Lung (tissue), 11 donors: ENCODE measurements at regions not wholly inside any gene's neighbourhood (a gene's known extent, or its start where the extent isn't known, plus 50 kb on each side); places are given as distances from the start of the nearest gene placed in this dataset.

Experiments used
- ATAC-seq: fragments of 200-7000 bp; cut with Tn5 transposase; one replicate; pipeline ENCODE4 v1.9.1; 2020; ENCODE audit warnings: moderate number of reproducible peaks; ENCODE audit not compliant: insufficient read depth, low FRiP score
- DNase-seq, 3 donors: peaks; one replicate each; pipeline ENCODE4 v3.0.0-alpha.2; 2013 to 2017
- H3K27ac ChIP-seq, 2 donors: one replicate each; pipeline ENCODE4 v1.5.1; 2013; ENCODE audit warnings: mild to moderate bottlenecking in 2 of 2, moderate library complexity in 2 of 2, control low read depth in 1 of 2, inconsistent platforms in 1 of 2, low read depth in 1 of 2, low read length in 1 of 2
- H3K27me3 ChIP-seq, 3 donors: one replicate each; pipeline ENCODE4 v1.5.1; 2013; ENCODE audit warnings: low read length in 2 of 3; ENCODE audit not compliant: control insufficient read depth in 3 of 3, insufficient read depth in 3 of 3
- H3K36me3 ChIP-seq, 4 donors: one replicate each; pipeline ENCODE4 v1.5.1; 2013; ENCODE audit warnings: low read length in 4 of 4, mild to moderate bottlenecking in 1 of 4, moderate library complexity in 1 of 4; ENCODE audit not compliant: control insufficient read depth in 4 of 4, insufficient read depth in 4 of 4
- H3K4me1 ChIP-seq, 5 donors: one replicate each; pipeline ENCODE4 v1.5.1; 2013; ENCODE audit warnings: low read length in 5 of 5, mild to moderate bottlenecking in 2 of 5, moderate library complexity in 1 of 5; ENCODE audit not compliant: control insufficient read depth in 5 of 5, insufficient read depth in 5 of 5
- H3K4me3 ChIP-seq: one replicate; pipeline ENCODE4 v1.5.1; 2013; ENCODE audit warnings: mild to moderate bottlenecking, control low read depth, moderate library complexity
- H3K9ac ChIP-seq, 2 donors: one replicate each; pipeline ENCODE4 v1.5.1; 2013; ENCODE audit warnings: low read length in 2 of 2, control low read depth in 1 of 2; ENCODE audit not compliant: insufficient read depth in 1 of 2
- H3K9me3 ChIP-seq, 4 donors: one replicate each; pipeline ENCODE4 v1.5.1; 2013; ENCODE audit warnings: low read length in 3 of 4, mild to moderate bottlenecking in 1 of 4, moderate library complexity in 1 of 4; ENCODE audit not compliant: control insufficient read depth in 4 of 4, insufficient read depth in 3 of 4
- WGBS, 2 donors: extraction: QIAGEN DNeasy Blood & Tissue Kit; methylation state at CpG; one replicate each; pipeline ENCODE4 v1.1.7; 2013; 5-methylcytosine and 5-hydroxymethylcytosine counted together
- TF ChIP-seq, protein P1 (sequence below): IDR thresholded peaks from 2 replicates; pipeline ENCODE4 v1.5.1; 2012; ENCODE audit warnings: mild to moderate bottlenecking; ENCODE audit errors: control extremely low read depth, extremely low read depth
- donor health status: control.
- donor health status: control.
- donor health status: Bipolar disorder and iron deficiency.
- donor health status: healthy.
- donor health status: DM: yes; HTN: yes; CAD: no.

- H3K9me3 ChIP-seq: no peaks in the 10 kb centered on the region
- H3K4me1 ChIP-seq: no peaks in the 10 kb centered on the region
- H3K27me3 ChIP-seq: no peaks in the 10 kb centered on the region
- no peak for DNase-seq
- H3K36me3 ChIP-seq: peaks cover 0 to 4% (median 0%) of the 10 kb centered on the region in 4 donors
- H3K9ac ChIP-seq: no peak overlapping the region
- H3K27ac ChIP-seq: no peak overlapping the region
- 95 to 96% methylated on average over 1 of the region's 1 CpG for WGBS, 2 donors
- no peak for ATAC-seq
- H3K4me3 ChIP-seq: no peak overlapping the region
- TF ChIP-seq, protein P1, sequence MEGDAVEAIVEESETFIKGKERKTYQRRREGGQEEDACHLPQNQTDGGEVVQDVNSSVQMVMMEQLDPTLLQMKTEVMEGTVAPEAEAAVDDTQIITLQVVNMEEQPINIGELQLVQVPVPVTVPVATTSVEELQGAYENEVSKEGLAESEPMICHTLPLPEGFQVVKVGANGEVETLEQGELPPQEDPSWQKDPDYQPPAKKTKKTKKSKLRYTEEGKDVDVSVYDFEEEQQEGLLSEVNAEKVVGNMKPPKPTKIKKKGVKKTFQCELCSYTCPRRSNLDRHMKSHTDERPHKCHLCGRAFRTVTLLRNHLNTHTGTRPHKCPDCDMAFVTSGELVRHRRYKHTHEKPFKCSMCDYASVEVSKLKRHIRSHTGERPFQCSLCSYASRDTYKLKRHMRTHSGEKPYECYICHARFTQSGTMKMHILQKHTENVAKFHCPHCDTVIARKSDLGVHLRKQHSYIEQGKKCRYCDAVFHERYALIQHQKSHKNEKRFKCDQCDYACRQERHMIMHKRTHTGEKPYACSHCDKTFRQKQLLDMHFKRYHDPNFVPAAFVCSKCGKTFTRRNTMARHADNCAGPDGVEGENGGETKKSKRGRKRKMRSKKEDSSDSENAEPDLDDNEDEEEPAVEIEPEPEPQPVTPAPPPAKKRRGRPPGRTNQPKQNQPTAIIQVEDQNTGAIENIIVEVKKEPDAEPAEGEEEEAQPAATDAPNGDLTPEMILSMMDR: no peak
These were observed 163.8 kb downstream of the BACH1 start for GRCh38 chr21:29462479-29462878.

DNA sequence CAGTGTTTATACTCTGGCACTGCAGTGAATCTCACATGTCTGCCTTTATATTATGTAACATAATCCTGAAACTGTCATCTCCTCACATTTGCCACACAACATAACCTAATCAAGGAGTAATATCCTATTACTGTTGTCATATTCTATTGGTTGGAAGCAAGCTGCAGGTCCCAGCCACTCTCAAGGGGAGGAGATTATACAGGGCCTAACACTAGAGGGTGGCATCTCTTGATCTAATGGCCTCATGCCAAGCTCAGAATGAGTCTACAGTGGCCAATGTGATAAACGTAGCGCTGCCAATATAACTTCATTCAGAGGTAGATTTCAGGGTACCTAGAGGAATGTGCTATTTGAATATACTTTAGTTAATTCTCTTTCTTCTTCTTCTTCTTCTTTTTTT lies 166.8 kb downstream of the BACH1 start:
- ATAC-seq (no peak), DNase-seq (no peak)
- WGBS, 2 donors: 87 to 95% methylated on average over 2 of the region's 2 CpGs
- Histone ChIP-seq H3K36me3 (peaks cover 0 to 3% (median 0%) of the 10 kb centered on the region in 4 donors), H3K27me3 (no peaks in the 10 kb centered on the region), H3K27ac (no peak overlapping the region), H3K9me3 (no peaks in the 10 kb centered on the region), H3K9ac (no peak overlapping the region), H3K4me3 (no peak overlapping the region), H3K4me1 (no peaks in the 10 kb centered on the region)
- TF ChIP-seq, protein P1: no peak

DNA sequence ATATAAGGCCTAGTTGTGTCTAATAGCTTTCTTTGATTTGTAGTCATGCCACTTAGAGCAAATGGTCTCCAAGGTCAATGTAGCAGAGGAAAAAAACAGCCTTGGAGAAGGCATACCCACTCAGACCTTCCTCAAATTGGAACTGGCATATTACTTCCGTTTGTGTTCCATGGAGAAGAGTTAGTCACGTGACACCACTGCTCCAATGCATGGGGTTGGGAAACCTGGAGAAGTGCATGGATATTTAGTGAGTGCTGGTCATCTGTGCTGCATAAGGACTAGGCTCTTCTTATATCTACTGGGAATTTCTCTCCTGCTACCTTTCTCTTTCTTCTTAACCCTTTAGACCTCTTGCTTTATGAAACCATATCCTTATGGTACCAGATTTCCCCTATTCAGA lies 167.8 kb downstream of the BACH1 start:
- Histone ChIP-seq H3K36me3 (peaks cover 0 to 3% (median 0%) of the 10 kb centered on the region in 4 donors), H3K9ac (no peak overlapping the region), H3K4me3 (no peak overlapping the region), H3K27ac (no peak overlapping the region), H3K4me1 (no peaks in the 10 kb centered on the region), H3K27me3 (no peaks in the 10 kb centered on the region), H3K9me3 (no peaks in the 10 kb centered on the region)
- DNase-seq (no peak), ATAC-seq (no peak)
- 90 to 96% methylated on average over 2 of the region's 2 CpGs for WGBS, 2 donors
- TF ChIP-seq, protein P1: no peak

DNA sequence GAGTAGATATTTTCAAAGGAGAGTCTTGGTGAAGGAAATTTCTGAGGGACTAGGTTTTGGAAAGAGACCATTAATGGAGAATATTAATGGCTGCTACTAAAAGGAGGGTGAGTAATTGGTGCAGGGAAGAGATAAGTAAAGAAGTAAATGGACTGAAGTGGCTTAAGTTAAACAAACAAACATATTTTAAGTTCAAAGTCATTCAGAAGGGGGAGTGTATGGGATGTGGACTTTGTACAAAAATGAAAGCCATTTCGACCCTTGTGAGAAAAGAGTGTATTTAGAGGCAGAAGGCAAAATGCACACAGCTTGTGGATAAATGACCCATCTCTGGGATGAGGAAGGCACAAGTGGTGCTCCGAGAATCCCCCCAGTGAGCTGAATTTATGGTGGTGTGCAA lies 171.7 kb downstream of the BACH1 start:
- Histone ChIP-seq H3K9ac (no peak overlapping the region), H3K4me3 (no peak overlapping the region), H3K4me1 (no peaks in the 10 kb centered on the region), H3K36me3 (peaks cover 0 to 3% (median 0%) of the 10 kb centered on the region in 4 donors), H3K27ac (no peak overlapping the region), H3K9me3 (no peaks in the 10 kb centered on the region), H3K27me3 (no peaks in the 10 kb centered on the region)
- 78% methylated on average over 2 of the region's 2 CpGs for WGBS, 2 donors
- ATAC-seq (no peak), DNase-seq (no peak)
- TF ChIP-seq, protein P1: no peak
